ENCODE measurements at regions not wholly inside any gene's neighbourhood (a gene's known extent, or its start where the extent isn't known, plus 50 kb on each side); places are given as distances from the start of the nearest gene placed in this dataset.

DNA sequence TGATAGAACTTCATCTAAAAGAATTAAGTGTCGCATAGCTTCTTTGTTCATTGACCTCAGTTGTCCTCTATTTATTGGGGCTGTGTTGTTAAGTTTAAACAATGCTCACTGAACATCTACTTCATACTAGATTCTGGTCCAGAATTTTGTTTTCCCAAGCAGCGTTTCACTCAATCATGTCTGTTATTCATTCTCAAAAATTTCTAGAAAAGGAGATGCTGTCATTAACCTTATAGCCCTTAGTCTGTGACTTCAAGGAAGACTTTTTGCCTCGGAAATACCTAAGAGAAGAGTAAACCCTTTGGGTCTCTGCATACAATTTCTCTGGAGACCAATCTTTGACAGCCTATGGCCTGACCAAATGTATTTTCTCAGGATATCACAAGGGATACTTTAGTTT lies 171.7 kb downstream of the FGF1 start:
- DNase-seq (ENCODE audit: low spot score in 2 of 2) = no peak
- 88 to 93% methylated on average over 3 of the region's 3 CpGs for WGBS, 2 donors
- no peak for TF ChIP-seq POLR2A (IDR thresholded peaks at IDR 0.05)
- no peak for TF ChIP-seq CTCF (IDR thresholded peaks at IDR 0.05)
- intact Hi-C loops (cut with DNase I; ENCODE audit: low total_unique reads) = no loop called here
- no peak overlapping the region for H3K4me3 ChIP-seq (ENCODE audit: low read depth, poor library complexity, severe bottlenecking)

- peak; percentile 28 to 79 for DNase-seq (ENCODE audit: low spot score in 2 of 2)
- WGBS, 2 donors = 74 to 79% methylated on average over 16 of the region's 16 CpGs
- intact Hi-C loops (cut with DNase I; ENCODE audit: low total_unique reads) = no loop called here
- TF ChIP-seq POLR2A (IDR thresholded peaks at IDR 0.05) = no peak
- TF ChIP-seq CTCF (IDR thresholded peaks at IDR 0.05) = no peak
- no peak overlapping the region for H3K4me3 ChIP-seq (ENCODE audit: low read depth, poor library complexity, severe bottlenecking)
Measured at GRCh38 chr5:142512043-142513042, 173.5 kb downstream of the FGF1 start.

DNA sequence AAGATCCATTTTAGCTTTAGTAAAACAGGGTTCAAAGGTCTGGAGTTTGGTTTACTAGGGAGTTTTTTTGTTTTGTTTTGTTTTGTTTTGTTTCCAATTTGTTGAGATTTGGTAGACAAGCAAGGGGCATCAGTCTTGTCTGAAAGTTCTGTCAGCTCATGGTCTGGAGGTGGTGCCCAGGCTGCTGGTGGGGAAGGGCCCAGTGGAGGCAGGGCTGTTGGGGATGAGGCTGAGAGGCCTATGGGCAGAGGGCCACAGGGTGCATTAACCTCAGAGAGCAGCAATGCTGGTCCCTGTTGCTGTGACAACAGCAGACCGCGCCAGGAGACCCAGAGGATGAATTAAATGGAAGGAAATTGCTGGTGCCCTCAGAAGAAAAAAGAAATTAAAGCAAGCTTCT lies 174.5 kb downstream of the FGF1 start:
- no peak overlapping the region for H3K4me3 ChIP-seq (ENCODE audit: low read depth, poor library complexity, severe bottlenecking)
- intact Hi-C loops (cut with DNase I; ENCODE audit: low total_unique reads) = no loop called here
- no peak for TF ChIP-seq POLR2A (IDR thresholded peaks at IDR 0.05)
- TF ChIP-seq CTCF (IDR thresholded peaks at IDR 0.05) = no peak
- DNase-seq (ENCODE audit: low spot score in 2 of 2) = peak in 1 of 2 donors; percentile 56
- 87 to 100% methylated on average over 2 of the region's 2 CpGs for WGBS, 2 donors

- DNase-seq (ENCODE audit: low spot score in 2 of 2) = no peak
- TF ChIP-seq POLR2A (IDR thresholded peaks at IDR 0.05) = no peak
- TF ChIP-seq CTCF (IDR thresholded peaks at IDR 0.05) = no peak
- intact Hi-C loops (cut with DNase I; ENCODE audit: low total_unique reads) = no loop called here
- WGBS, 2 donors = 81 to 85% methylated on average over 1 of the region's 1 CpG
- no peak overlapping the region for H3K4me3 ChIP-seq (ENCODE audit: low read depth, poor library complexity, severe bottlenecking)
Measured at GRCh38 chr5:142509026-142509425, 176.9 kb downstream of the FGF1 start.

DNA sequence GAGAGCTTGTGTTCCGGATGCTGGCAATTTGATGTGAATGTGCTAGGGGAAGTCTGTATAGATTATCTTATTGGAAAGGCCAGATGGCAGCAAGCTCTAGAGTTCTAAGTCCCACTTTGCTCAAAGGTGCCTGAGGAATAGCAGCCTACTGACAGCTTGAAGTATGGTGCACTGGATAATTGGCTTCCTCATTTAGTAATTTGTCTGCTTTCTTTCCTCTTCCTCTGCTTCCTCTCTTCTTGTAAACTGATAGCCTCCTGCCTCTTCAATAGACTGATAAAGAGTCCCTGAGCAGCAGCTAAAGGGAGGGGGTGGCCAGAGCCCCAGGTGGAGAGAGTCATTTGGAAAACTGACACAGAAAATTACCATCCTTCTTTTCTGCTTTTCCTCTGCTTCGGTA lies 177.3 kb downstream of the FGF1 start:
- intact Hi-C loops (cut with DNase I; ENCODE audit: low total_unique reads) = no loop called here
- no peak for TF ChIP-seq POLR2A (IDR thresholded peaks at IDR 0.05)
- no peak for TF ChIP-seq CTCF (IDR thresholded peaks at IDR 0.05)
- no peak for DNase-seq (ENCODE audit: low spot score in 2 of 2)
- WGBS, 2 donors = 88 to 95% methylated on average over 2 of the region's 2 CpGs
- no peak overlapping the region for H3K4me3 ChIP-seq (ENCODE audit: low read depth, poor library complexity, severe bottlenecking)

All from lower leg skin (tissue), 4 donors.